HG03520 (cell line): ENCODE measurements at regions not wholly inside any gene's neighbourhood (a gene's known extent, or its start where the extent isn't known, plus 50 kb on each side); places are given as distances from the start of the nearest gene placed in this dataset.
A peak's percentile ranks its signal among the peaks of the same experiment; 100 is the strongest.
"Not testable (repeated sequence)": the region's sequence is repeated elsewhere in the genome, so short reads cannot be mapped to it uniquely, and the experiment has no call there.

ENCODE experiments used
- ATAC-seq: cut with Tn5 transposase; IDR thresholded peaks from one replicate; pipeline ENCODE4 v1.9.1; 2021; ENCODE audit warnings: mild to moderate bottlenecking, moderate library complexity; ENCODE audit not compliant: unreplicated experiment

GRCh38 chr10:9402507-9403195 is 1348.2 kb downstream of the GATA3 start:
- ATAC-seq: not testable (repeated sequence)

- not testable (repeated sequence) for ATAC-seq
Measured at GRCh38 chr10:9407201-9407600, 1352.7 kb downstream of the GATA3 start.

- no peak for ATAC-seq
Measured at GRCh38 chr10:9416331-9416730, 1361.8 kb downstream of the GATA3 start.

GRCh38 chr10:9419757-9420156 is 1365.3 kb downstream of the GATA3 start:
- no peak for ATAC-seq

GRCh38 chr10:9427209-9427608 is 1372.7 kb downstream of the GATA3 start:
- ATAC-seq: no peak

- ATAC-seq: no peak
Measured at GRCh38 chr10:9437131-9437530, 1382.6 kb downstream of the GATA3 start.

- ATAC-seq: no peak
Measured at GRCh38 chr10:9443758-9444157, 1389.3 kb downstream of the GATA3 start.

GRCh38 chr10:9449530-9449929 is 1395.0 kb downstream of the GATA3 start:
- no peak for ATAC-seq

- no peak for ATAC-seq
Measured at GRCh38 chr10:9450801-9451200, 1396.3 kb downstream of the GATA3 start.

GRCh38 chr10:9451211-9451773 is 1396.8 kb downstream of the GATA3 start:
- no peak for ATAC-seq

GRCh38 chr10:9452056-9452455 is 1397.6 kb downstream of the GATA3 start:
- ATAC-seq: no peak

- not testable (repeated sequence) for ATAC-seq
Measured at GRCh38 chr10:9453871-9454270, 1399.4 kb downstream of the GATA3 start.

GRCh38 chr10:9469663-9470205 is 1415.2 kb downstream of the GATA3 start:
- no peak for ATAC-seq

GRCh38 chr10:9470581-9470980 is 1416.1 kb downstream of the GATA3 start:
- no peak for ATAC-seq

GRCh38 chr10:9501944-9502343 is 1447.5 kb downstream of the GATA3 start:
- no peak for ATAC-seq

GRCh38 chr10:9504227-9504626 is 1449.7 kb downstream of the GATA3 start:
- no peak for ATAC-seq

- ATAC-seq: no peak
Measured at GRCh38 chr10:9505546-9505945, 1451.1 kb downstream of the GATA3 start.

- ATAC-seq: no peak
Measured at GRCh38 chr10:9508606-9509005, 1454.1 kb downstream of the GATA3 start.

GRCh38 chr10:9510626-9511025 is 1456.1 kb downstream of the GATA3 start:
- no peak for ATAC-seq

GRCh38 chr10:9515922-9516321 is 1461.4 kb downstream of the GATA3 start:
- ATAC-seq: no peak

- peak; percentile 73 for ATAC-seq
Measured at GRCh38 chr10:9535744-9536143, 1481.3 kb downstream of the GATA3 start.

- ATAC-seq: no peak
Measured at GRCh38 chr10:9545073-9545472, 1472.6 kb upstream of the CELF2 start.
